ENCODE measurements at regions not wholly inside any gene's neighbourhood (a gene's known extent, or its start where the extent isn't known, plus 50 kb on each side); places are given as distances from the start of the nearest gene placed in this dataset.
"Not testable (repeated sequence)": the region's sequence is repeated elsewhere in the genome, so short reads cannot be mapped to it uniquely, and the experiment has no call there.

DNA sequence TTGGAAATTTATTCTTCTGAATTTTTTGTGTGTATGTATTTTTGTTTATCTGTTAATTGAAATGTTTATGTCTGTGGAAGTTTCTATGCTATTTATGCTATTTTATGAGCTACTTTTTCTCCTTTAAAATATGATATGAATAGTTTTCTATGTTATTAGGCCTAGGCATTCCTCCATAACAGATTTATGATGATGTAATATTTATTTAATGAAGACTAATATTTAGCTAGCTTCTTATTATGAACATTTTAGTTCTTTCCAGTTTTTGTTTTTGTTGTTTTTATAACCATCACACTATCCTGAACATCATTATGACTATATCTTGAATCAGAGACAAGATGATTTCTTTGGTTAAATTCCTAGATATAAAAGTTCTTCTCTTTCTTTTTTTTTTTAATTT, 70.7 kb downstream of the P2RY1 start:
- H3K36me3 ChIP-seq, result no peaks in the 10 kb centered on the region
- intact Hi-C loops (cut with DNase I), result no loop called here
- H3K4me1 ChIP-seq, result no peaks in the 10 kb centered on the region
- H3K27ac ChIP-seq, result no peak overlapping the region
- no peaks in the 10 kb centered on the region for H3K9me3 ChIP-seq
- no peak for DNase-seq
- H3K4me3 ChIP-seq, result no peak overlapping the region
- H3K9ac ChIP-seq (ENCODE audit: low read depth in 2 of 2, low read length in 2 of 2), result no peak overlapping the region
- no peaks in the 10 kb centered on the region for H3K27me3 ChIP-seq
- TF ChIP-seq, protein P1, sequence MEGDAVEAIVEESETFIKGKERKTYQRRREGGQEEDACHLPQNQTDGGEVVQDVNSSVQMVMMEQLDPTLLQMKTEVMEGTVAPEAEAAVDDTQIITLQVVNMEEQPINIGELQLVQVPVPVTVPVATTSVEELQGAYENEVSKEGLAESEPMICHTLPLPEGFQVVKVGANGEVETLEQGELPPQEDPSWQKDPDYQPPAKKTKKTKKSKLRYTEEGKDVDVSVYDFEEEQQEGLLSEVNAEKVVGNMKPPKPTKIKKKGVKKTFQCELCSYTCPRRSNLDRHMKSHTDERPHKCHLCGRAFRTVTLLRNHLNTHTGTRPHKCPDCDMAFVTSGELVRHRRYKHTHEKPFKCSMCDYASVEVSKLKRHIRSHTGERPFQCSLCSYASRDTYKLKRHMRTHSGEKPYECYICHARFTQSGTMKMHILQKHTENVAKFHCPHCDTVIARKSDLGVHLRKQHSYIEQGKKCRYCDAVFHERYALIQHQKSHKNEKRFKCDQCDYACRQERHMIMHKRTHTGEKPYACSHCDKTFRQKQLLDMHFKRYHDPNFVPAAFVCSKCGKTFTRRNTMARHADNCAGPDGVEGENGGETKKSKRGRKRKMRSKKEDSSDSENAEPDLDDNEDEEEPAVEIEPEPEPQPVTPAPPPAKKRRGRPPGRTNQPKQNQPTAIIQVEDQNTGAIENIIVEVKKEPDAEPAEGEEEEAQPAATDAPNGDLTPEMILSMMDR (IDR thresholded peaks at IDR 0.05), result no peak

DNA sequence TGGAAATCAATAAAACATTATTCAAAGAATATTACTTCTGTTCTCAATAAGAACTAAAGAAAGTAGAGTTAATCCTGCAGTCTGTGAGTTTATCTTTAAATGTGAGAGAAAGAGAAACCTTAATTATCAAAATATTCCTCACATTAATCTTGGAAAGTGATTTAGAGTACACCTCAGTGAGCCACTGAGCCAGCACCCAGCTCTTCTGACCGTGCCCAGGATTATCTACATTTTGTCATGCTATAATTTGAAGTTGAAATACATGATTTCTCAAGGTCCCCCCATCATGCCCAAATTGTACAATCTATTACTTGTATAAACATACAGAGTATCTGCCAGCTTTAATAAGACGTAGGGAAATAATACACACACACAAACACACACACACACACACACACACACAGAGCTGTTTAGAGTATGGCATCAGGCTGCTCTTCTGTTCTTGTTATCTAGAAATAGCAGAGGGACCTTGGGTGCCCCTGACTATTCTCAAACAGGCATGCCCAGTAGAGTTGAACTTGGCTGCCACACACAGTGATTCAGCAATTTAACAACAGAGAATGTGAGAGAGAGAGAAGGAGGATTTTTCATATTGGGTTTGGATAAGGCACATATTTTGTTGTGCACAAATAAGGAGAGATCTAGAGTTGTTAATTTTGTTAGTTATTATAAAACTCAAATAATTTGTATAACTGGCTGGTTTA, 74.4 kb downstream of the P2RY1 start:
- H3K9ac ChIP-seq (ENCODE audit: low read depth in 2 of 2, low read length in 2 of 2), result no peak overlapping the region
- TF ChIP-seq, protein P1 (IDR thresholded peaks at IDR 0.05), result no peak
- no peaks in the 10 kb centered on the region for H3K4me1 ChIP-seq
- no peak overlapping the region for H3K4me3 ChIP-seq
- H3K36me3 ChIP-seq, result no peaks in the 10 kb centered on the region
- DNase-seq, result no peak
- intact Hi-C loops (cut with DNase I), result no loop called here
- H3K9me3 ChIP-seq, result no peaks in the 10 kb centered on the region
- no peak overlapping the region for H3K27ac ChIP-seq
- H3K27me3 ChIP-seq, result no peaks in the 10 kb centered on the region

DNA sequence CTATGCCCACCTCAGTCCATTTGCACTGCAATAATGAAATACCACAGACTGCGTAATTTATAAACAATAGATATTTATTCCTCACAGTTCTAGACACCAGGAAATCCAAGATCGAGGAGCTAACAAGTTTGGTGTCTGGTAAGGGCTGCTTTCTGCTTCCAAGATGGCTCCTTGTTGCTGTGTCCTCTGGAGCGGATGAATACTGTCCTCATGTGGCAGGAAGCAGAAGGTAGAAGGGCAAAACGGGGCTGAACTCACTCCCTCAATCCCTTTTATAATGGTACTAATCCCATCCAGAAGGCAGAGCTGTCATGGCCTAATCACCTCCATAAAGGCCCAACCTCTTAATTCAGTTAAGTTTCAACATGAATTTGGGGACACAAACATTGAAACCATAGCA, 75.3 kb downstream of the P2RY1 start:
- no peak overlapping the region for H3K9ac ChIP-seq (ENCODE audit: low read depth in 2 of 2, low read length in 2 of 2)
- no peaks in the 10 kb centered on the region for H3K4me1 ChIP-seq
- H3K36me3 ChIP-seq, result no peaks in the 10 kb centered on the region
- TF ChIP-seq, protein P1 (IDR thresholded peaks at IDR 0.05), result no peak
- H3K27ac ChIP-seq, result no peak overlapping the region
- H3K27me3 ChIP-seq, result no peaks in the 10 kb centered on the region
- intact Hi-C loops (cut with DNase I), result no loop called here
- no peak for DNase-seq
- no peak overlapping the region for H3K4me3 ChIP-seq
- no peaks in the 10 kb centered on the region for H3K9me3 ChIP-seq

DNA sequence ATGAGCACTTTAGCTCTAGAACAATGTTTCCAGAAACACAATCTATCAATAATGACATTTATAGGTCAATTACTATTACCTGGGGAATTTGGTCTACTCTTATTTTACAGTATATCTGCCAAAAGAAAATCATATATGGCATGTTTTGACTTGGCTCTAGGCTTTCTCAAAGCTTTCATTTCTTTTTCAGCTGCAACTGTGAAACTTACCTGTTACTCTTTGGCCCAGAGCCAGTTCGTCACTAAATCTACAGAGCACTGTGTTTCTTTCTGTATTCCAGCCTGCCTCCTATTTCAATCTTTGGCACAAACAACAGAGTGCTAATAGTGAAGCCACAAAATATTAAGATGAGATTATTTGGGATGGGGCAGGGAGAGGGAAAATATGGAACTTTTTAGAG, 76.0 kb downstream of the P2RY1 start:
- intact Hi-C loops (cut with DNase I), result no loop called here
- DNase-seq, result no peak
- Histone ChIP-seq H3K4me3 (no peak overlapping the region), H3K4me1 (no peaks in the 10 kb centered on the region), H3K9ac (ENCODE audit: low read depth in 2 of 2, low read length in 2 of 2) (no peak overlapping the region), H3K9me3 (no peaks in the 10 kb centered on the region), H3K27me3 (no peaks in the 10 kb centered on the region), H3K27ac (no peak overlapping the region), H3K36me3 (no peaks in the 10 kb centered on the region)
- TF ChIP-seq, protein P1 (IDR thresholded peaks at IDR 0.05), result no peak

DNA sequence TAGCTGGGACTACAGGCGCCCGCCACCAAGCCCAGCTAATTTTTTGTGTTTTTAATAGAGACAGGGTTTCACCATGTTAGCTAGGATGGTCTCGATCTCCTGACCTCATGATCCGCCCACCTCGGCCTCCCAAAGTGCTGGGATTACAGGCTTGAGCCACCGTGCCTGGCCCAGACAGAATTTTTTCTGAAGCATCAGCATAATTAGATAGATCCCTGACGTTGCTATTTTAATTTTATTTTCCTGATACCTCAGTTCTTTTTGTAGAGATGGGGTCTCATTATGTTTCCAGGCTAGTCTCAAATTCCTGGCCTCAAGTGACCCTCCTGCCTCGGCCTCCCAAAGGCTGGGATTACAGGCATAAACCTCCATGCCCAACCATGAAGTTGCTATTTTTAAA, 79.8 kb downstream of the P2RY1 start:
- DNase-seq; H3K36me3 ChIP-seq; H3K27ac ChIP-seq; H3K9ac ChIP-seq (ENCODE audit: low read depth in 2 of 2, low read length in 2 of 2); H3K9me3 ChIP-seq; H3K4me1 ChIP-seq; intact Hi-C loops (cut with DNase I); H3K4me3 ChIP-seq; H3K27me3 ChIP-seq: not testable (repeated sequence)

DNA sequence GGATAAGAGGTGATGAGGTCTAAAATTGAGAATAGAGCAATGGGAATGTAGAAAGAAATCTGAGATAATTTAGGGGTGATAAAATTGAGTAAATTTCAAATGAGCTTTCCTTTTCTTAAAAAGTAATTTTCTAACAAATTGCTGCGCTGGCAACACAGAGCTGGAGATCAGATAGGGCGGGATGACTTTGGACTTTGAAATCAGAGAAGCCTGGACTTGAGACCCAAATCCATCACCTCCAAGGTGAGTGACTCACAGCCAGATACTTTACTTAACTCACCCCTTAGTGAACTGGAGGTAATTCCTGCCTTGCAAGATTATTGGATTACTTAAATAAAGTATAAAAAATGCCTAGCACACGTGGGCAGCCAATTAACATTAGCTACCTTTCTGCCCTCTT, 80.8 kb downstream of the P2RY1 start:
- H3K9me3 ChIP-seq, result no peaks in the 10 kb centered on the region
- TF ChIP-seq, protein P1 (IDR thresholded peaks at IDR 0.05), result no peak
- no peaks in the 10 kb centered on the region for H3K27me3 ChIP-seq
- intact Hi-C loops (cut with DNase I), result no loop called here
- H3K27ac ChIP-seq, result no peak overlapping the region
- no peaks in the 10 kb centered on the region for H3K36me3 ChIP-seq
- no peaks in the 10 kb centered on the region for H3K4me1 ChIP-seq
- no peak for DNase-seq
- no peak overlapping the region for H3K4me3 ChIP-seq
- no peak overlapping the region for H3K9ac ChIP-seq (ENCODE audit: low read depth in 2 of 2, low read length in 2 of 2)
